GM13977 (cell line): ENCODE measurements at regions not wholly inside any gene's neighbourhood (a gene's known extent, or its start where the extent isn't known, plus 50 kb on each side); places are given as distances from the start of the nearest gene placed in this dataset.

Source experiments
- DNase-seq: peaks from one replicate; pipeline ENCODE4 v3.0.0; 2012; ENCODE audit warnings: low spot score
- CTCF ChIP-seq: IDR thresholded peaks from 2 replicates; pipeline ENCODE4 v1.5.1; 2012; ENCODE audit warnings: mild to moderate bottlenecking, control low read depth; ENCODE audit not compliant: insufficient read depth; ENCODE audit errors: extremely low read depth, missing control alignments
- in situ Hi-C: fragments of 300-500 bp; cut with MboI; formaldehyde crosslinking; loops from one replicate; pipeline ENCODE4 v1.12.0; 2022; ENCODE audit warnings: low sequenced_read_pairs, low pct_unique_long_range_greater_than_20kb, mixed read lengths, inconsistent platforms; ENCODE audit not compliant: unreplicated experiment

GRCh38 chrY:8535704-8536103, 801.6 kb upstream of the TSPY4 start:
- no peak for TF ChIP-seq CTCF
- in situ Hi-C loops: no loop called here
- DNase-seq: no peak

GRCh38 chrY:8536277-8536676, 801.0 kb upstream of the TSPY4 start:
- no peak for TF ChIP-seq CTCF

GRCh38 chrY:8541306-8541705, 796.0 kb upstream of the TSPY4 start:
- in situ Hi-C loops: no loop called here
- no peak for DNase-seq
- TF ChIP-seq CTCF: no peak

More at GRCh38 chrY:8536277-8536676, 801.0 kb upstream of the TSPY4 start:
- no peak for DNase-seq
- in situ Hi-C loops: no loop called here

GRCh38 chrY:8544715-8545114, 792.5 kb upstream of the TSPY4 start:
- no peak for TF ChIP-seq CTCF

GRCh38 chrY:8547931-8548330, 789.3 kb upstream of the TSPY4 start:
- DNase-seq: no peak
- in situ Hi-C loops: no loop called here
- TF ChIP-seq CTCF: no peak

More at GRCh38 chrY:8544715-8545114, 792.5 kb upstream of the TSPY4 start:
- no peak for DNase-seq
- in situ Hi-C loops: no loop called here

GRCh38 chrY:8551323-8551722, 785.9 kb upstream of the TSPY4 start:
- in situ Hi-C loops: no loop called here
- DNase-seq: no peak
- TF ChIP-seq CTCF: no peak

GRCh38 chrY:8552168-8552805, 785.0 kb upstream of the TSPY4 start:
- no peak for TF ChIP-seq CTCF
- no peak for DNase-seq
- in situ Hi-C loops: no loop called here
